ENCODE measurements at regions not wholly inside any gene's neighbourhood (a gene's known extent, or its start where the extent isn't known, plus 50 kb on each side); places are given as distances from the start of the nearest gene placed in this dataset.

DNA sequence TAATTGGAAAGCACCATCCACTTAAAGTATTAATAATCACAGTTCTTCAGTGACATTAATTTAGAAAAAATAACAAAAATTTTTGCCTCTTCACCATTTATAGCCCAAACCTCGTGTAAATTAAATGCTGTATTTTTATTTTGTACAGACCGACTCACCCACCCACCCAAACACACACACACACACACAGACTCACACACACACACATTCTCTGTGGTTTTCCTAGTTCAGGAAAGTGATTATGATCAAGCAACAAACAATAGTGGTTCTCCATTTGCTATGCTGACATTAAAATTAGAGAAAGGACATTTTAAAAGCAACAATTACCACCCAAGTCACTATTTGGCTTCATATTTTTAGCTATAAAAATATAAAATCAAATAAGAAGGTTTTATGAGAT is 112.5 kb upstream of the FLRT2 start:
- TF ChIP-seq POLR2A (IDR thresholded peaks at IDR 0.05): no peak
- TF ChIP-seq CTCF (IDR thresholded peaks at IDR 0.05): no peak
- WGBS, 2 donors: 65% methylated on average over 2 of the region's 2 CpGs
- intact Hi-C loops (cut with DNase I; ENCODE audit: low total_unique reads): no loop called here
- no peak overlapping the region for H3K4me3 ChIP-seq (ENCODE audit: low read depth, poor library complexity, severe bottlenecking)
- DNase-seq (ENCODE audit: low spot score in 2 of 2): no peak

DNA sequence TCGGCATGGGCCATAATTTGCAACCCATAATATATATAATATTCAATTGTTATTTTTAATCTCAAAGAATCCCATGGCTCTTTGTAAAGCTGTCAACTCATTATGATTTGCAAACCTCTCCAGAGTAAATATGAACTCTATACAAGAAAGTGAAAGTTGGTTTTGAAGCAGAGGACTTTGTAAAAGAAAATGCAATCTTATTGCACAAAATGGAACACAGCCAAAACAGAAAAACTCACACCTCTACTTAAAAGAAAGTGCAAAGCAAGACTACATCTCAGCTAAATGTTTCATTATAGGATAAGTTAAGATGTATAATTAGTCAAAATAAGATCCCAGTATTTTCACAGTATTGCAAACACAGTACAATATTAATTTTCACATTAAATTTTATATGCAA is 111.2 kb upstream of the FLRT2 start:
- H3K4me3 ChIP-seq (ENCODE audit: low read depth, poor library complexity, severe bottlenecking): no peak overlapping the region
- intact Hi-C loops (cut with DNase I; ENCODE audit: low total_unique reads): no loop called here
- DNase-seq (ENCODE audit: low spot score in 2 of 2): no peak
- 87 to 95% methylated on average over 1 of the region's 1 CpG for WGBS, 2 donors
- TF ChIP-seq POLR2A (IDR thresholded peaks at IDR 0.05) (no peak), CTCF (IDR thresholded peaks at IDR 0.05) (no peak)

DNA sequence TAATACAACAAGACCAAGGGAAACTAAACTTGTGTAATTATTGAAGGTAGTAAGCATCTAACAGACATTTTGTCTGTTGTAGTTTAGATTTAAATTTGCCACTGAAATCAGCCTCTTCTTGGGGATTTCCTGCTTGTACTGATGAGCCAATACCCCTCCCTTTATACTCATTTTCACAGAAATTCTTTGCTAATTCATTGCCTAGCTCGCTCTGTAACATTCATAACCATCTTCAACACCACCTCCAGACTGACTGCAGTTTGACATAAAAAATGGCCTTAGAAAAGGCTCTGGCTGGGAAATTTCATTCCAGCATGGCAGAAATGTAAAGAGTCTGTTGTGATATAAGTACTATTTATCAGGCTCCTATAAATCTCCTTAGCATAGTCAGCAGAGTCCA is 109.7 kb upstream of the FLRT2 start:
- intact Hi-C loops (cut with DNase I; ENCODE audit: low total_unique reads): no loop called here
- 68 to 85% methylated on average over 1 of the region's 1 CpG for WGBS, 2 donors
- no peak for DNase-seq (ENCODE audit: low spot score in 2 of 2)
- no peak overlapping the region for H3K4me3 ChIP-seq (ENCODE audit: low read depth, poor library complexity, severe bottlenecking)
- no peak for TF ChIP-seq CTCF (IDR thresholded peaks at IDR 0.05)

- TF ChIP-seq CTCF (IDR thresholded peaks at IDR 0.05) (no peak), POLR2A (IDR thresholded peaks at IDR 0.05) (no peak)
- no peak for DNase-seq (ENCODE audit: low spot score in 2 of 2)
- intact Hi-C loops (cut with DNase I; ENCODE audit: low total_unique reads): no loop called here
- WGBS, 2 donors: 64 to 76% methylated on average over 5 of the region's 5 CpGs
- H3K4me3 ChIP-seq (ENCODE audit: low read depth, poor library complexity, severe bottlenecking): no peak overlapping the region
Observed at GRCh38 chr14:85420707-85421106, 109.2 kb upstream of the FLRT2 start.

DNA sequence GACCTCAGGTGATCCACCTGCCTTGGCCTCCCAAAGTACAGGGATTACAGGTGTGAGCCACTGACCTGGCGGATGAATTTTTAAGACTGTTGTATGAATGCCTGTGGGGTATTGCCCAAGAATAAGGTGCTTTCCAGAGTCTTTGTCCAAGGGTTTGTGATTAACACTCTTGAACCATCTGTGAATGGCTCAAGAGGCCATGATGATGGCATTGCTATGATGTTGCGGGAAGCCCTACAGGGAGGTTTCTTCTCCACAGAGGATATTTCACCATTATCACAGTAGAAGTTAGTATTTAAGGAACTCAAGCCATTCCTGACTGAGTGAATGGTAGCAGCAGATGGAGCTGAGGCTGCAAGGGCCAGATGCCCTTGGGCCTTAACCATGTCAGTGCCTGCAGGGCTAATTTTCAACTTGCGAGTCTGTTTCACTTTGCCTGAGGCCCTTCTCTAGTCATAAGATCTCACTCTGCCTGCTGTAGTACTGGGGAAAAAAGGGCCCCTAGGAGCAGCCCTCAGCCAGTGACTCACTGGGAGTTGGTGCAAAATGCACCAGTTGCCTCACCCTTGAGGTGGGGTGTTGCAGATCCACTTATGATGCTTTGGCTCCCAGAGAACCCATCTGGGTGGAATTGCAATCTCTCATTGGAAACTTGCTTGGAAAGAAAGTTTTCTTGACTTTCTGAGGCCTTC is 108.6 kb upstream of the FLRT2 start:
- TF ChIP-seq CTCF (IDR thresholded peaks at IDR 0.05) (no peak), POLR2A (IDR thresholded peaks at IDR 0.05) (no peak)
- no peak for DNase-seq (ENCODE audit: low spot score in 2 of 2)
- intact Hi-C loops (cut with DNase I; ENCODE audit: low total_unique reads): no loop called here
- no peak overlapping the region for H3K4me3 ChIP-seq (ENCODE audit: low read depth, poor library complexity, severe bottlenecking)
- WGBS, 2 donors: 82 to 92% methylated on average over 3 of the region's 3 CpGs

- intact Hi-C loops (cut with DNase I; ENCODE audit: low total_unique reads): no loop called here
- WGBS, 2 donors: 64 to 68% methylated on average over 3 of the region's 3 CpGs
- TF ChIP-seq POLR2A (IDR thresholded peaks at IDR 0.05) (no peak), CTCF (IDR thresholded peaks at IDR 0.05) (no peak)
- no peak for DNase-seq (ENCODE audit: low spot score in 2 of 2)
- no peak overlapping the region for H3K4me3 ChIP-seq (ENCODE audit: low read depth, poor library complexity, severe bottlenecking)
Observed at GRCh38 chr14:85423889-85424288, 106.1 kb upstream of the FLRT2 start.
